ENCODE measurements at regions not wholly inside any gene's neighbourhood (a gene's known extent, or its start where the extent isn't known, plus 50 kb on each side); places are given as distances from the start of the nearest gene placed in this dataset.

GRCh38 chr17:65362826-65363225, 198.6 kb downstream of the AXIN2 start:
- DNase-seq = no peak

DNA sequence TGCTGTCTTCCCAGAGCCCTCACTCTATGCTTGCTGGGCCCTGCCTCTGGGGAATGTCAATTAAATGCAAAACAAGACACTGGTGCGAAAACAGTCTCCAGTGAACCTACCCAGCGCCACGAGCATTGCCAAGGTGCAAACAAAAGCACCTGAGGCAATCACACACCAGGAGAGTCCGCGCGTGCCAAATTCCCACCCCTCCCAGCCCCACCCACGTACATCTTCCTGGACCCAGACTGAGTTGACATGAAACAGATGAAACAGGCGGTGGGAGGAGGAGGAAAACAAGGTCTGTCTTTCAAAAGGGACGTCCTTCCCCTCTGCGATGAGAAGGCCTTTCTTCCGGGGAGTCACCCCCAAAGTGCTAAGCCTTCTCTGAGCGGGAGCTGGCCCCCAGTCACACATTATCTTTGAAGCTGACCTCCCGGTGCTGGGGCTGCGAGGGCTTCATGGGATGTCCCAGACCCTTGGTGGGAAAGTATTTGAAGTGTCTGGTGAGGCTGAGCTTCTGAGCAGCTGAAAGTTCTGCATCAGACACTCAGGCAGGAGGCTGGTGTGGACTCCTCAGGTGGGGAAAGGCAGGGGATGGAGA, 200.4 kb downstream of the AXIN2 start:
- DNase-seq = no peak

- DNase-seq = no peak
These were observed 202.4 kb downstream of the AXIN2 start for GRCh38 chr17:65359016-65359415.

- no peak for DNase-seq
These were observed 204.9 kb downstream of the AXIN2 start for GRCh38 chr17:65356536-65356935.

- no peak for DNase-seq
These were observed 206.2 kb downstream of the AXIN2 start for GRCh38 chr17:65355246-65355645.

GRCh38 chr17:65349916-65350315, 211.5 kb downstream of the AXIN2 start:
- DNase-seq = no peak

DNA sequence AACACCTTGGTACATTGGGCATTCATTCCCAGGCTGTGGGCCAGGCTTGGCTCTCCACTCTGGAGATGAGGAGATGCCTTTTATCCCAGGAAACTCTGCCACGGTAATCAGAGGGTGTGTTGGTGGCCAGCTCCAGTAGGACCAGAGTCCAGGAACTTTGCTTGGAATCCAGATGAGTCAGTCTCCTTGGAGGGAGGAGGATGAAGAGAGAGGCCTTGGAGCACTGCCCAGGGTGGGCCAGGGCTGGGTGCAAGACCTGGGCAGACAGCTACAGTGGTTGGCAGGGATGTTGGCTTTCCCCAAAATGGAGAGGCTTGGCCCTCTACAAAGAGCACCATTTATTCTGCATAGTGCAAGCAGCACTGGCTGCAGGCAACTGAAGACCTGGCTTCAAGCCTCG, 209.0 kb downstream of the RGS9 start:
- DNase-seq = no peak

- no peak for DNase-seq
These were observed 208.3 kb downstream of the RGS9 start for GRCh38 chr17:65345261-65346005.

DNA sequence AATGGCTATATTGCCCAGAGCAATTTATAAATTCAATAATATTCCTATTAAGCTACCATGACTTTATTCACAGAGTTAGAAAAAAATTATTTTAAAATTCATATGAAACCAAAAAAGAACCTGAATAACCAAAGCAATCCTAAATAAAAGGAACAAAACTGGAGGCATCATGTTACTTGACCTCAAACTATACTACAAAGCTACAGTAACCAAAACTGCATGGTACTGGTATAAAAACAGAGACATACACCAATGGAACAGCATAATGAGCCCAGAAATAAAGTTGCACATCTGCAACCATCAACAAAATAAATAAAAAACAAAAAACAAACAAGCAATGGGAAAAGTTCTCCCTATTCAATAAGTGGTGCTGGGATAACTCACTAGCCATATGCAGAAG, 203.2 kb downstream of the RGS9 start:
- no peak for DNase-seq

DNA sequence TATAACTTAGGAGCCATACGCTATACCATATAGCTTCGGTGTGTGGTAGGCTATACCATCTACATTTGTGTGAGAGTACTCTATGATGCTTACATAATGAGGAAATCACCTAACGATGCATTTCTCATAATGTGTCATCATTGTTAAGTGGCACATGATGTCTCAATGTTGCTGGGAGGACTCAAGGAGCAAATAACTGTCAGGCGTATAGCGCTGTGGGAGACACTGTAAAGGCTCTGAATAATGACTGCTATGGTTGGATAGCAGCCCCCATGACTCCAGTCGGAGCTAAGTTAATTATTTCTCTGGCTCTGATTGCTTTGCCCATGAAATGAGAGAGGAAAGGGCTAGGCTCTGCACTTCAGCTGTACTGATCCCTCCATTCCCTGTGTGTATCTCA, 197.2 kb downstream of the RGS9 start:
- DNase-seq = no peak

- no peak for DNase-seq
These were observed 195.6 kb downstream of the RGS9 start for GRCh38 chr17:65332779-65333178.

- DNase-seq = no peak
These were observed 195.2 kb downstream of the RGS9 start for GRCh38 chr17:65332375-65332774.

- no peak for DNase-seq
These were observed 191.4 kb downstream of the RGS9 start for GRCh38 chr17:65328567-65328966.

DNA sequence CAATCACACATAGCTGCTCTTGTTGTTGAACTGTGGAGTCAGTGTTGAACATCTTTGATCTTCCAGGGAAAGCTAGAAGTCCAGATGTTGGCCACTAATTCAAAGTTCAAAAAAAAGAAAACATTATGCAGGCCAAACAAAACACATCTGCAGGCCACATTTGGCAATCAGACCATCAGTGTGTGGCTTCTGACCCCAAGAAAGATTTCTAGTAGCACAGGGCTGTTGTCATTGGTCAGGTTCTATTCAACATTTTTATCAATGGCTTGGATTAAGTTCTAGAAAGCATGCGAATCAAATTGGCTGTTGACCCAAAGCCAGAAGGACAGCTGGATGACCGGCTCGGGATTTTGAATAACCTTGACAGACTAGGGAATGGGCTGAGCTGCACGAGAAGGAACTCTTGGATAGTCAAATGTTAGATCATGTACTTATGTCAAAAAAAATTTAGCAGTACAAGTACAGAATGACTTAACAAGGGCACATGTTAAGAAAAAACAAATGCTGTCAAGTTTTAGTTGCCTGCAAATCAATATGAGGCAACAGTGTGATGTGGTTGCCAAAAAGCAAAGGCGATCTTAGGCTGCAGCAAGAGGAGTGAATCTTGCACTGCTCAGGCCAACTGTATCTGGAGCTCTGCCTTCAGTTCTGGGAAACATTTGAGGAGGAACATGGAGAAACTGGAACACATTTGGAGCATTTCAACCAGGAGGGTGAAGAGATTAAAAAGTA, 187.6 kb downstream of the RGS9 start:
- no peak for DNase-seq

DNA sequence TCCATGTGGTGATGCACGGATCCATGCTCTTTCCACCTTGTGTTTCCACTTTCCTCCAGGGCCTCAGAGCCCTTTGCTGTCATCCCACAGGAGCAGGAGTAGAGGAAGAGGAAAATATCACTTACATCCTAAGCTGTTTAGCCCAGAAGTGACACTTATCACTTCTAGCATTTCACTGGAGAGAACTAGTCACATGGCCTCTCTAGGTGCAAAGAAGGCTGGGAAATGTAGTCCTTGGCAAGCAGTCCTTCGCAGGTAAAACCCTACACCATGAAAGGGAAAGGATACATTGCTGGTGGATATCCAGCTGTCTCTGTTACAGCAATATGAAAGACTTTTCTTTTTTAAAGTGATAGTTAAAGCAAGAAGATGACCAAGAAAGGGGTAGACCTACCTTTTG, 185.9 kb downstream of the RGS9 start:
- DNase-seq = no peak

GRCh38 chr17:65320820-65321219, 183.7 kb downstream of the RGS9 start:
- no peak for DNase-seq

- DNase-seq = no peak
These were observed 177.0 kb downstream of the RGS9 start for GRCh38 chr17:65314212-65314611.

DNA sequence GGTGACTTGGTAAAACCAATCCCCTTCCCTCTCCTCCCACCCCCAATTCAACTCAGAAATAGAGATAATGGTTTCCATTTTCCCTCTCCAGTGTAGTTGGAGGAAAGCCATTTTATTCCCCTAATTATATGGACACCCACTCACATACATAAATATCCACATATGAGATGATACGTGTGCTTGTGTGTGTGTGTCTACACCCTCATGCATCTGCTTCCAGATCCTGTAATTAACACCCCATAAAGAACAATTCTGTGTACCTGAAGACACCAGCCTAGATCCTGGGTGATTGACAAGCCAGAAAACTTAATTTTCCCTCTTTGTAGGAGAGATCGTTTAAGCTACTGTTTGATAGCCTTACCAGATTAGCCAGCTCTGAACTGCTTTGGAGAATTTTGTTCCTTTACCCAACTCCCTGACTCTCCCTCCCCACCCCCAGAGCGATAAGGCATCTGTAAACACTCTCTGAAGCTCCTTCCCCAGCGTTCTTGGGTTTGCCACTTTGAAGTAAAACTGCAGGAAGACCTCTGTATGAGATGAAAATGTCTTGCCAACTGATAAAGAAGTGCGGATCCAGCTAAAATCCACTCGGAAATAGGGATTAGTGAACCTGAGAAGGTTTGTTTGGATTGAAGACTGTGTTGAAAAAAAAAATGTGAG, 175.7 kb downstream of the RGS9 start:
- no peak for DNase-seq

- no peak for DNase-seq
These were observed 174.1 kb downstream of the RGS9 start for GRCh38 chr17:65311261-65311660.

GRCh38 chr17:65307961-65308316, 170.8 kb downstream of the RGS9 start:
- DNase-seq = no peak

DNA sequence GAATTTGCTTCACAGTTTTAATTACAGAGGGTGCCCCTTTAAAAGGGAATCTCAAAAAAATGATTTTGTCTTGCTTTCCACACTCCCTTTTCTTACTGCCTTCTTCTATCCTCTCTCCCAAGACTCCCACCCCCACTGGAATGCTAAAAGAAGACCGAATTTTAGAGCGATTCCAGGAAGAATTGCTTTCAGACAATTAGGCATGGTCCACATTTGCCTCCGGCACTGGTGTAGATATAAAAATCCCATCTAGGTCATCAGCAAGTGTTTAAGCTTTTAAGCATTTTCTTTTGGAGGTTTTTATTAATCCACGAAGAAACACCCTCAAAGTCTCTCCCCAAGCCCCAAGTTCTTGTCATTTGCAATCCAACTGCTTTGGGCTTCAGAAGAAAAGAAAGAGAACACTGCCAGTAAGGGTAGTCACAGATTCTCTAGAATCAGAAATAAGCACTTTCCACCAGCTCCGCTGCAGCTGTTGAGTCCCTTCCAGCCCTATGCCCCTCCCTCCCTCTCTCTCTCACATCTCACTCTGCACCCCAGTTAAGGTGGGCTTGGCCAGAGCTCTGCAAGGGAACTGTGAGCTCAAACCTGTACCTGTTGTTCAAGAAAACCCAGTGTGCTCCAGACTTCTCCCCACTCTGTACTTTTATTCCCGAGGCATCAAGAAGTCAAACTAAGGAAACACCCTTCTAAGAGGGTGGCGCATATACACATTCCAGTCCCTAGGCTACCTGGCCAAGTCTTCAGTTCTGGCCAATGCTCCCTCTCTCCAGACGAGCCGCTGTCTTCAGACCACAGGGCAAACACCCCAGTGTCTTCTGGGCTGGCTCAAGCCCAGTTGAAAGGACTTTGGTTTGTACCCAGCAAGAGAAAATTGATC, 170.2 kb downstream of the RGS9 start:
- DNase-seq = no peak

GRCh38 chr17:65305778-65306177, 168.6 kb downstream of the RGS9 start:
- DNase-seq = no peak

GRCh38 chr17:65305116-65305515, 167.9 kb downstream of the RGS9 start:
- DNase-seq = no peak
